Activated T-cell treated with anti-CD3 and anti-CD28 coated beads, Interleukin-2, amount 50 U/mL, for 48 hours (primary cell): ENCODE measurements at regions not wholly inside any gene's neighbourhood (a gene's known extent, or its start where the extent isn't known, plus 50 kb on each side); places are given as distances from the start of the nearest gene placed in this dataset.

Experiments
- DNase-seq, 2 experiments: peaks; one replicate each; pipeline ENCODE4 v3.0.0-alpha.2; 2020

GRCh38 chr16:6249863-6250262 lies 1082.8 kb upstream of the RBFOX1 start:
- DNase-seq = no peak

DNA sequence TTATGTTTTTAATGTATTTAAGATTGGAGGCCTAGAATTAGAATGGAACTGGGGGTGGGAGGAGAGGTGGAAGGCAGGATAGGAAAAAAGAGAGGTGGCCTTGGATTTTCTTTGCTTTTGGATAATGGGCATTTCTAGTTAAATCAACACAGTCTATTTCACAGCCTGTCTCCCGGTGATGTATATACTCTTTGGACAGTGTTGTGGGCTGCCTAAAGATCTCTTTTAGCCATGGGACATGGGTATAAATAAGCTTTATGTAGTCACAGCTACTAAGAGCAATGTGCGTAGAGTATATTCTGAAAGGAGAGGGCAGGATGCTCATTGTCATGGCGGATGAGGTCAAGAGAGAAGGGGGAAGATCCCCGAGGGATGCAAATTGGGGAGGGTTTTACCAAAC lies 1084.4 kb upstream of the RBFOX1 start:
- no peak for DNase-seq

DNA sequence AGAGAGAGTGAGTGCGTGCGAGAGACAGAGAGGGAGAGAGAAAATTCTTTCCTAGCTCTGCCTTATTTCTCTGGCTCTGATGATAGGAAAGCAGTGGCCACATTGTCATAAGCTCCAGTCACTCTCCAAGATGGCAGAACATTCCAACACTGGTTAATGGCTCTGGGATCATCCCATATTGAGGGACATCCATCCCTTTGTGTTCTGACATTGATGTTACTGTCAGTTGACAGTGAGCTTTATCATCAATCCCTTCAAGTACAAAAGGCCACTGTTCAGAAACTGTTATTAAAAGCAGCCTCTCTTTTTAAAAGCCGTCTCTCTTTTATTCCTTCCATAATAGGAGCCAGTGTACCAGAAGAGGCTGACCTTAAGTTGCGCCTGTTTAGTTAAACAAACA lies 1084.9 kb upstream of the RBFOX1 start:
- no peak for DNase-seq

DNA sequence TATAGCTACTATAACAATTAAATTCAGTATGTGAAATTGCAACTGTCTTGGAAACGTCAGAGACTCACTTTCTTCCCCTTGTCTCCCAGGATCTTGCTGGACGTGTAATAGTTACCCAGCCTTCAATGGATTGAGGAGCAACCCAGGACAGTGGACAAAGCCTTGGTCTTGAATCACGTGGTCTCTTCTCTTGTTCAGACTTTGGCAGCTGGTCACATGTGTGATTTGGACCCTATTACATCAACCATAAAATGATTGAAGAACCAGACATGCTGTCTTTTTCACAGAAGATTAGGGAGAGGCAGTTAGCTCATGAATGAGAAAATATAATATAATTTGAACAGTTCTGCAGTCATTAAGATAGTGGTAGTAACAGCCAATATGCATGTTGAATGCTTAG lies 1085.5 kb upstream of the RBFOX1 start:
- DNase-seq = no peak

DNA sequence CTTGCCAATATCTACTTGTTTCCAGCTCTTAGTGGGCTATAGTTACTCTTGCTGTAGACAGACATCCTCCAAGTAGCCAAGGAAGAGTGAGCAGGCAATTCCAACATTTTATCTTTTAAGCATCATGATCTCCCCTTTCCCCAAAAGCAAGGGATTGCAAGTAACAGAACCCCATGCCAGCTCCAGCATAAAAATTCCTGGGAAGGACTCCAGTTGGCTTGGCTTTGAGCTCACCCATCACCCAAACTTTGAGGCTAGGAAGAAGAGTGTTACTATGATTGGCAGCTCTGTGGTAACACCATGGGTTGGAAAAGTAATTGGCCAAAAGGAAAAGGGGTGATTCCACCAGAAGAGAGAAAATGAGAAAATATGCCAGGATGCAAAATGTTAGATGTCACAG lies 1086.4 kb upstream of the RBFOX1 start:
- no peak for DNase-seq

GRCh38 chr16:6232056-6232455 lies 1100.6 kb upstream of the RBFOX1 start:
- no peak for DNase-seq

- DNase-seq = no peak
These were observed 1101.2 kb upstream of the RBFOX1 start for GRCh38 chr16:6231398-6231797.

GRCh38 chr16:6229186-6229585 lies 1103.5 kb upstream of the RBFOX1 start:
- no peak for DNase-seq

DNA sequence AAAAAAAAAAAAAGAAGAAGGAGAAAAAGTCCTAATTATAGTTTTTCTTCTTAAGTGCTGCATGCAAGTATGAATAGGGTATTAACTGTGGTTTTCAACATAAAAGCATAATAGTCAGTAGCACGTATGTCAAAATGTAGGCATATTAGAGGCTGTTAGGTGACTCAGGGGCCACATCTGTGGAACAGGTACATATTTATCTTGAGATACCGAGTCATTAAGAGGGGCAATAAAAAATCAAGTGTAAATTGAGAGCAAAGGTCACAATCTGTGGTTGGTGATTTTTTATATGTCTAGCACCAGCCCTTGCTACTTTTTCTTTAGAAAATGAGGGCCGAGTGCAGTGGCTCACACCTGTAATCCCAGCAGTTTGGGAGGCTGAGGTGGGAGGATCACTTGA lies 1113.8 kb upstream of the RBFOX1 start:
- DNase-seq = no peak

DNA sequence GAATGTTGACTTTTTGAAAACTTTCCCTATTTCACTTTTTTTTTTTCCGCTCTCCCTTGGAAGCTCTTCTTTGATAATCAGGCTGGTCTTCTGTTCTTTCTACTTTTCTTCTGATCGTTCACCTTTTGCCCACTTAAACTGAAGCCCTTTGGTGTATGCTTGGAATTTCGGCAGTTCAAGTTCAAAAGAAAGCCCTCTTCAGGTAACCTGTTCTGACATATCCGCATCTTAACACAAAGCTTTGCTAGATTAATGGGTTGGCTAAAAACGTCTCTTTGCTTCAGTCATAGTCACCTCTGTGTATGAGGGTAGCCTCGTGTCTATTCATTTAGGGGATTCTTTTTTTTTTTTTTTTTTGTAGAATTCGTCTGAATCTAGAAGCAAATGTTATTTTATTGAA lies 1115.8 kb upstream of the RBFOX1 start:
- DNase-seq = no peak

DNA sequence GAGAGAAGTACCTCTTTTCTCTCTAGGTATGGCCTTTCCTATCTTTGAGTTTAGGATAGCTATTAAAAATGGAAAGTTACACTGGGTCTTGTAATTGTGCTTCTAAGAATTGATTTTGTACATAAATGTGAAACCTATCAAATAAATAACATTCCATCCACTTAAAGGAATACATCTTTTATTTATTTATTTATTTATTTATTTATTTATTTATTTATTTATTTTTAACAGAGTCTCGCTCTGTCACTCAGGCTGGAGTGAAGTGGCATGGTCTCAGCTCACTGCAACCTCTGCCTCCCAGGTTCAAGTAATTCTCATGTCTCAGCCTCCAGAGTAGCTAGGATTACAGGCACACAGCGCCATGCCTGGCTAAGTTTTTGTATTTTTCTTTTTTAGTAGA lies 1114.0 kb upstream of the EEF2KMT start:
- no peak for DNase-seq

GRCh38 chr16:6209355-6209930 lies 1111.8 kb upstream of the EEF2KMT start:
- DNase-seq = no peak

DNA sequence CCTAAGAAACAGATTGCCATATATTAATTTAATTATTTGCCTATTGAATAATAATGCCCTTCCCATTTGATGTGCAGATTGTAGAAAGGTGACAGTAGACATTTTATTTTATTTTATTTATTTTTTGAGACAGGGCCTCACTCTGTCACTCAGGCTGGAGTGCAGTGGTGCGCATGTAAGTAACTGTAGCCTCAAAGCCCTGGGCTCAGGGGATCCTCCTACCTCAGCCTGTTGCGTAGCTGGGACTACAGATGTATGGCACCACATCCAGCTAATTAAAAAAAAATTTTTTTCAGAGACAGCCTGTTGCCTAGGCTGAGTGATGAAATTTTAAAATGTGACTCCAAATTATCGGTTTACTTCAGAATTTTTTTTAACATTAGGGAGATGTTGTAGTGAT lies 1110.0 kb upstream of the EEF2KMT start:
- DNase-seq = no peak

DNA sequence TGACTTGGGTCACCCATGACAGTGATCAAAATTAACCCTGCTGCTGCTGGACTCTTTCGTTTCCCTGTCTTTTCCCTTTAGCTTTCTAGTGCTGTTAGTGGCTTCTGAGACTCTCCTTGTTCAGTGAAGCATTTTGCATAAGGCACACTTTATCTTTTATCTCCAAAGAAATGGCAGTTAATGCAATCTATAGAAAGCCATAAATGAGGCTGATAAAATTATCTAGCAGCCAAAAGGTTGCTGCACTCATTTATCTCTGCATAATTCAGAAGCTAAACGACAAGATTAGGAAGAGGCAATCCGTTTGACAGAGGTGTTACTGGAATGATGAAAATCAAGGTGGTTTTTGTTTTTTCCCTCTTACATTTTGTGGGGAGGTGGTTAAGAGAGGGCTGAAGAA lies 1109.5 kb upstream of the EEF2KMT start:
- no peak for DNase-seq

DNA sequence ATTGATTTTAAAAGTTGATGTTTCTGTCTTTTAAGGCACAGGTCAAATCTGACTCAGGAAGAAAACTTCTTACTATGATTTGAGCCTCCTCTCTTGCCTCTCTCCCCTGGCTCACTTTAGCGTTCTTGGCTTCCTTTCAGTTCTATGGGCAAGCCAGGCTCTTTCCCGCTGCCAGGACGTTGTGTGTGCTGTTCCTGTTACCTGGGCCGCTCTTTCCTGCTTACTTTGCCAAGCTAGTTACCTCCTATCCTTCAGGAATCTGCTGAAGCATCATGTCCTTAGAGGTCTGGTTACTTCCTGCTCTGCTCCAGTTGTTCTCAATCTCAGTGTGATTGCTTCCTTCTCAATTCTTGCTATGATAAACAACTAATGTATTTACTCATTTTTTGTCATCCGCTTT lies 1108.5 kb upstream of the EEF2KMT start:
- no peak for DNase-seq

DNA sequence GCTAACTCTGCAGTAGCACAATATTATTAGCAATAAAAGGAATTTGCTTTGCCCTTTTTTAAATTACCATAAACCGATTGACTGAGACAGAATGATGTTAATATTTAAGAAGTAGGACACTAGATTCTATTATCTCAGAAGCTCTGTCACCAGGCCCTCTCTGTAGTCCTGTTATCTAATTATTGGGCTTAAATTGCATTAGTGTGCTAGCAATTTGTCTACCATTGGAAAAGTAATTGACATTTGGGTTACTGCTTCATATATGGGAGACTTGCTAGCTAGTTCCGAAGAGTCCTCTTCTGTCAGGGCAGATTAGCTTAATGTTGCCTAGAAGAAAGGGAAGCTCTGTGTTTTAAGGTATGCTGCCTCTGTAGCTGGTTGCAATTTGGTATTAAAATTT lies 1107.3 kb upstream of the EEF2KMT start:
- DNase-seq = no peak

- DNase-seq = no peak
These were observed 1103.3 kb upstream of the EEF2KMT start for GRCh38 chr16:6200861-6201260.

GRCh38 chr16:6200271-6200670 lies 1102.7 kb upstream of the EEF2KMT start:
- no peak for DNase-seq

DNA sequence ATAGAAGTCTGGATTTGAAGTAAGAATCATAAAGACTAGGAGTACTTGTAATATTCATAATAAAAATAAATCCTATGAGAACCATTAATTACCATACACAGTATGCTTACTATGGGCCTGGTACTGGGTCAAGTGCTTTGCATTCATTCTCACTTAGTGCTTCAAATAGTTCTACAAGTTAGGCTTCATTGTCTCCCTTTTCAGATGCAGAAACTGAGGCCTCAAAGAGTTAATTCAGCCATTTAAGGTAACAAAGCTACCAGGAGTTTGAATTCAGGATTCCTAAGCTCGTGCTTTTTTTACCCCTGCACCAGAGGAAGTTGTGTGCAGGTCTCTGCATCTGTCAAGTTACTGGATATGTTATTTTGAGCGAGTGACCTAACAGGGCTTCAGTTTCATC lies 1098.4 kb upstream of the EEF2KMT start:
- DNase-seq = no peak

- no peak for DNase-seq
These were observed 1096.1 kb upstream of the EEF2KMT start for GRCh38 chr16:6193718-6194117.

DNA sequence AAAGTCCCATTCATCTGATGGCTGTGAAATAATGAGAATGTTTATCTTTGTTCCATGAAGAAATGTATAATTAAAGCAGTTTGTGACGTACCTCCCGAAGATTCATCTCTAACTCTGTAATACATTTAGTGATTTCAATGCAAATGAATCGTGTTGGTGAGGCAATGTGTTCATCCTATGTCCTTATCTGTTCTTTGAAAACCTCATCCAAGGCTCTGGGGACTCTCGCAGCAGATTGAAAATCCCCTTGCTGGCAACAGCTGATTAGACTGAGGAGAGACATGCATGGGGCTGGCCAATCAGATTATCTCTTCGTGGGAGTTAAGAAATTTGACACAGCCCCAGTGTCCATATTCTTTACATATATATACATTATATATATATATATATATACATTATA lies 1095.4 kb upstream of the EEF2KMT start:
- DNase-seq = no peak

GRCh38 chr16:6192532-6192931 lies 1094.9 kb upstream of the EEF2KMT start:
- DNase-seq = no peak

GRCh38 chr16:6190776-6191175 lies 1093.2 kb upstream of the EEF2KMT start:
- DNase-seq = no peak

- DNase-seq = no peak
These were observed 1091.6 kb upstream of the EEF2KMT start for GRCh38 chr16:6189216-6189615.

DNA sequence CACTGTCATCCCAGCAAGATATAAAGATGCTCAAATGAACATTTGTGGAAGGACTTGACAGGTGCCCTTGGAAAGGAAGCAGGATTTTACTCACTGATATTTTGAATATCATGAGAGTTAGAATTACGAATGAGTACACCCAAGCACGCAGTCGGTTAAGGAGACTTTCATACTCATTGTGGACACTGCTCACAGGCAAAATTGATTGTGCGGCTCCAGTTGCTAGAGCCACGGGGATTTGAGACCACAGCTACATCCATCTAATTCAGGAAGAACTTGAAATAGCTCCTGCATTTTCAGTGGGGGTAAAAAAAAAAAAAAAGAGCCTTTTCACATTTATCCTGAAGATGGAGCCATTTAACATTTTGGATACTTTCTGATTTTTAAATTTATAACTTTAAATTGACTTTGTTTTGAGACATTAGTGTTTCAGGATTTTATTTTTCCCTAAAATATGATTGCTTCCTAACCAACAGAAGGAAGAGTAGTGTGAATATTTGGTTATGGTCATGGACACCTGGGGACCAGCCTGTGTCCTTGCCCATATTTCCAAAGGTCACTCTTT lies 1080.1 kb upstream of the EEF2KMT start:
- DNase-seq = no peak

GRCh38 chr16:6170022-6170421 lies 1072.4 kb upstream of the EEF2KMT start:
- DNase-seq = no peak
